ENCODE measurements at regions not wholly inside any gene's neighbourhood (a gene's known extent, or its start where the extent isn't known, plus 50 kb on each side); places are given as distances from the start of the nearest gene placed in this dataset.

DNA sequence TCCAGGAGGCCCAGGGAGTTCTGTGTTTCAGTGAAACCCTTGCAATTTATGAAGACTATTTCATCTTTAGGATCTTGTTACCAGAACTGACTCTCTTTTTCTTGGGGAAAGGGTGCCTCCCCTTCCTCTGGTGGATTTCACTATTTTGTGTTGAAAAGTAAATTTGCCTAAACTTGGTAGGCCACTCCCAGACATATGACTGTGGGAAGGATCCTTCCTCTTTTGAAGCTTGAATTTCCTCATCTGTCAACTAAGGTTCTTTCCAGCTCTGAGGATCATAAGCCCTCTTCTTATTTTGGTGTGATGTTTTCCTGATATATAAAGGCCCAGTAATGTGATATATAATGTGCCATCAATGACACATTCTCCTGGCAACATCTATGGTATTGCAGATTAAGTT, 59.1 kb upstream of the ZFAND5 start:
- TF ChIP-seq, protein P1, sequence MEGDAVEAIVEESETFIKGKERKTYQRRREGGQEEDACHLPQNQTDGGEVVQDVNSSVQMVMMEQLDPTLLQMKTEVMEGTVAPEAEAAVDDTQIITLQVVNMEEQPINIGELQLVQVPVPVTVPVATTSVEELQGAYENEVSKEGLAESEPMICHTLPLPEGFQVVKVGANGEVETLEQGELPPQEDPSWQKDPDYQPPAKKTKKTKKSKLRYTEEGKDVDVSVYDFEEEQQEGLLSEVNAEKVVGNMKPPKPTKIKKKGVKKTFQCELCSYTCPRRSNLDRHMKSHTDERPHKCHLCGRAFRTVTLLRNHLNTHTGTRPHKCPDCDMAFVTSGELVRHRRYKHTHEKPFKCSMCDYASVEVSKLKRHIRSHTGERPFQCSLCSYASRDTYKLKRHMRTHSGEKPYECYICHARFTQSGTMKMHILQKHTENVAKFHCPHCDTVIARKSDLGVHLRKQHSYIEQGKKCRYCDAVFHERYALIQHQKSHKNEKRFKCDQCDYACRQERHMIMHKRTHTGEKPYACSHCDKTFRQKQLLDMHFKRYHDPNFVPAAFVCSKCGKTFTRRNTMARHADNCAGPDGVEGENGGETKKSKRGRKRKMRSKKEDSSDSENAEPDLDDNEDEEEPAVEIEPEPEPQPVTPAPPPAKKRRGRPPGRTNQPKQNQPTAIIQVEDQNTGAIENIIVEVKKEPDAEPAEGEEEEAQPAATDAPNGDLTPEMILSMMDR (IDR thresholded peaks at IDR 0.05), result no peak
- TF ChIP-seq POLR2A (IDR thresholded peaks at IDR 0.05), result no peak
